ENCODE measurements at regions not wholly inside any gene's neighbourhood (a gene's known extent, or its start where the extent isn't known, plus 50 kb on each side); places are given as distances from the start of the nearest gene placed in this dataset.
A peak's percentile ranks its signal among the peaks of the same experiment; 100 is the strongest.

- TF ChIP-seq EZH2 (IDR thresholded peaks at IDR 0.05; ENCODE audit: borderline replicate concordance, low read depth, low read length, poor library complexity, severe bottlenecking) (no peak), CTCF (conservative IDR thresholded peaks at IDR 0.05; ENCODE audit: low read depth, low read length) (no peak)
- peak overlapping the region; percentile 24 for H3K27ac ChIP-seq (ENCODE audit: low read depth, low read length, poor library complexity, severe bottlenecking)
- POLR2A ChIA-PET (ENCODE audit: low non-redundant PET), result no interaction called here
Observed at GRCh38 chr1:234907208-234907939, 221.3 kb downstream of the TOMM20 start.

DNA sequence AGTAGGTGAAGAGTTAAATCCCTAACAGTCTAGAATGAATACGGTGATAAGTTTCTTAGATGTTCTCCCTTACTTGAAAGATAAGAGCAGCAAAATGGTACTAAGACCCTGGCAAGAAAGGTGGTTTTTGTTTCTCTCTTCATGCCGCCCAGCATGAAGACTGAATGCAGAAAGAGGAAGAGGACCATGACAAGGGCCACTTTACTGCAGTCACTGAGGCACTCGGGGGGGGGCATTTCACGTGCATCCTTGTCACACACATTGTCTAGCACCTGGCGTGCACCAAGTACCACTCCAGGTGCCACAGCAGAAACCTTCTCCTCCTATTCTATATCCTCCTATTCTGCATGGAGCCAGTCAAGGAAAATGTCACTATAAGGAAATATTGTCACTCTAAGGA lies 222.0 kb downstream of the TOMM20 start:
- no TSS peak for BruUV-seq (replicated peaks)
- H3K36me3 ChIP-seq (ENCODE audit: insufficient read depth, low read length, poor library complexity, severe bottlenecking), result no peaks in the 10 kb centered on the region
- POLR2A ChIA-PET (ENCODE audit: low non-redundant PET), result no interaction called here
- no peak for TF ChIP-seq CTCF (conservative IDR thresholded peaks at IDR 0.05; ENCODE audit: low read depth, low read length)
- no peak for TF ChIP-seq EZH2 (IDR thresholded peaks at IDR 0.05; ENCODE audit: borderline replicate concordance, low read depth, low read length, poor library complexity, severe bottlenecking)
- intact Hi-C loops (cut with micrococcal nuclease; ENCODE audit: unreplicated experiment), result no loop called here
- no peak overlapping the region for H3K4me3 ChIP-seq (ENCODE audit: low read depth, low read length, poor library complexity, severe bottlenecking)
- no peaks in the 10 kb centered on the region for H3K9me3 ChIP-seq (ENCODE audit: low read depth, low read length, poor library complexity, severe bottlenecking)
- H3K27me3 ChIP-seq (replicated peaks; ENCODE audit: insufficient read depth, low read depth, low read length, poor library complexity), result no peaks in the 10 kb centered on the region
- DNase-seq (ENCODE audit: low spot score), result no peak
- no peak overlapping the region for H3K27ac ChIP-seq (ENCODE audit: low read depth, low read length, poor library complexity, severe bottlenecking)
- CTCF ChIA-PET, result no interaction called here
- peaks cover 16% of the 10 kb centered on the region for H3K4me1 ChIP-seq (ENCODE audit: insufficient read depth, low read length, poor library complexity, severe bottlenecking)

More at GRCh38 chr1:234907208-234907939, 221.3 kb downstream of the TOMM20 start:
- Histone ChIP-seq H3K27me3 (replicated peaks; ENCODE audit: insufficient read depth, low read depth, low read length, poor library complexity) (no peaks in the 10 kb centered on the region), H3K4me3 (ENCODE audit: low read depth, low read length, poor library complexity, severe bottlenecking) (no peak overlapping the region), H3K4me1 (ENCODE audit: insufficient read depth, low read length, poor library complexity, severe bottlenecking) (peaks cover 16% of the 10 kb centered on the region), H3K36me3 (ENCODE audit: insufficient read depth, low read length, poor library complexity, severe bottlenecking) (no peaks in the 10 kb centered on the region), H3K9me3 (ENCODE audit: low read depth, low read length, poor library complexity, severe bottlenecking) (no peaks in the 10 kb centered on the region)
- DNase-seq (ENCODE audit: low spot score), result no peak
- CTCF ChIA-PET, result no interaction called here
- BruUV-seq (replicated peaks), result no TSS peak
- intact Hi-C loops (cut with micrococcal nuclease; ENCODE audit: unreplicated experiment), result no loop called here

- BruUV-seq (replicated peaks), result no TSS peak
- H3K27me3 ChIP-seq (replicated peaks; ENCODE audit: insufficient read depth, low read depth, low read length, poor library complexity), result no peaks in the 10 kb centered on the region
- no peaks in the 10 kb centered on the region for H3K36me3 ChIP-seq (ENCODE audit: insufficient read depth, low read length, poor library complexity, severe bottlenecking)
- POLR2A ChIA-PET (ENCODE audit: low non-redundant PET), result no interaction called here
- no peak overlapping the region for H3K4me3 ChIP-seq (ENCODE audit: low read depth, low read length, poor library complexity, severe bottlenecking)
- CTCF ChIA-PET, result no interaction called here
- DNase-seq (ENCODE audit: low spot score), result no peak
- H3K27ac ChIP-seq (ENCODE audit: low read depth, low read length, poor library complexity, severe bottlenecking), result no peak overlapping the region
- intact Hi-C loops (cut with micrococcal nuclease; ENCODE audit: unreplicated experiment), result no loop called here
- H3K4me1 ChIP-seq (ENCODE audit: insufficient read depth, low read length, poor library complexity, severe bottlenecking), result peaks cover 6% of the 10 kb centered on the region
- no peak for TF ChIP-seq EZH2 (IDR thresholded peaks at IDR 0.05; ENCODE audit: borderline replicate concordance, low read depth, low read length, poor library complexity, severe bottlenecking)
- no peak for TF ChIP-seq CTCF (conservative IDR thresholded peaks at IDR 0.05; ENCODE audit: low read depth, low read length)
- H3K9me3 ChIP-seq (ENCODE audit: low read depth, low read length, poor library complexity, severe bottlenecking), result no peaks in the 10 kb centered on the region
Observed at GRCh38 chr1:234902774-234903547, 225.7 kb downstream of the TOMM20 start.
